Keratinocyte (primary cell): ENCODE measurements at regions not wholly inside any gene's neighbourhood (a gene's known extent, or its start where the extent isn't known, plus 50 kb on each side); places are given as distances from the start of the nearest gene placed in this dataset.

ENCODE experiments used
- DNase-seq: peaks from one replicate; pipeline ENCODE4 v3.0.0-alpha.2; 2011; ENCODE audit warnings: low read depth, missing footprints, low spot score
- FAIRE-seq: peaks from 2 replicates; lab custom pipeline; 2011; peaks lifted over from hg19 to GRCh38; lab: Jason Lieb, UNC
- H2AFZ ChIP-seq: 2 replicates; pipeline ENCODE4 v1.6.0; 2012; ENCODE audit warnings: low read length, control low read depth, inconsistent platforms; ENCODE audit not compliant: control insufficient read depth
- H3K27ac ChIP-seq: 2 replicates; pipeline ENCODE4 v1.5.1; 2011; ENCODE audit warnings: low read length; ENCODE audit not compliant: control insufficient read depth, insufficient read depth
- H3K27me3 ChIP-seq: 3 replicates; pipeline ENCODE4 v1.6.0; 2011; ENCODE audit warnings: low read length; ENCODE audit not compliant: control insufficient read depth, insufficient read depth; ENCODE audit errors: extremely low read depth
- H3K36me3 ChIP-seq, 2 experiments: 2 replicates in 1 of 2; 3 replicates in 1 of 2; pipeline ENCODE4 v1.5.1; 2011; ENCODE audit warnings: low read length in 2 of 2, mild to moderate bottlenecking in 1 of 2; ENCODE audit not compliant: control insufficient read depth in 2 of 2, insufficient read depth in 2 of 2; ENCODE audit errors: extremely low read depth in 1 of 2
- H3K4me1 ChIP-seq: 3 replicates; pipeline ENCODE4 v1.5.1; 2011; ENCODE audit warnings: low read length; ENCODE audit not compliant: control insufficient read depth, insufficient read depth; ENCODE audit errors: extremely low read depth
- H3K4me2 ChIP-seq: 3 replicates; pipeline ENCODE4 v1.6.0; 2011; ENCODE audit warnings: low read depth, low read length; ENCODE audit not compliant: control insufficient read depth, insufficient read depth; ENCODE audit errors: extremely low read depth
- H3K4me3 ChIP-seq, 3 experiments: fragments of 200-600 bp in 1 of 3; sonication (generic) in 1 of 3; 2 replicates in 2 of 3; 3 replicates in 1 of 3; pipeline ENCODE4 v1.5.1; 2011 to 2016; ENCODE audit warnings: low read length in 3 of 3, mild to moderate bottlenecking in 3 of 3, control low read depth in 2 of 3, inconsistent platforms in 1 of 3, low read depth in 1 of 3, mixed read lengths in 1 of 3, mixed run types in 1 of 3, moderate library complexity in 1 of 3; ENCODE audit not compliant: control insufficient read depth in 2 of 3, insufficient read depth in 2 of 3; ENCODE audit errors: extremely low read depth in 1 of 3
- H3K79me2 ChIP-seq: 2 replicates; pipeline ENCODE4 v1.6.0; 2012; ENCODE audit warnings: low read length; ENCODE audit not compliant: control insufficient read depth, insufficient read depth
- H3K9ac ChIP-seq: 3 replicates; pipeline ENCODE4 v1.6.0; 2011; ENCODE audit warnings: low read length; ENCODE audit not compliant: control insufficient read depth, insufficient read depth; ENCODE audit errors: extremely low read depth
- H3K9me1 ChIP-seq: 3 replicates; pipeline ENCODE4 v1.6.0; 2011; ENCODE audit warnings: low read length; ENCODE audit not compliant: control insufficient read depth, insufficient read depth; ENCODE audit errors: extremely low read depth
- H3K9me3 ChIP-seq: 2 replicates; pipeline ENCODE4 v1.5.1; 2012; ENCODE audit warnings: low read depth, low read length; ENCODE audit not compliant: control insufficient read depth
- H4K20me1 ChIP-seq: 3 replicates; pipeline ENCODE4 v1.6.0; 2011; ENCODE audit warnings: low read length; ENCODE audit not compliant: control insufficient read depth, insufficient read depth; ENCODE audit errors: extremely low read depth
- EZH2 ChIP-seq: IDR thresholded peaks from one replicate; pipeline ENCODE4 v1.6.1; 2012; ENCODE audit warnings: inconsistent platforms, mild to moderate bottlenecking, low read length, moderate library complexity
- dilution Hi-C: fragments of 300-500 bp; cut with MboI; formaldehyde crosslinking; loops from one replicate; pipeline ENCODE4 v1.7.0; 2020; ENCODE audit warnings: low sequenced_read_pairs; ENCODE audit not compliant: extremely low pct_ligation_motif_present
- TF ChIP-seq, protein P1 (sequence below), 3 experiments: IDR thresholded peaks in 1 of 3; conservative IDR thresholded peaks in 1 of 3; optimal IDR thresholded peaks in 1 of 3; 2 replicates in 2 of 3; 3 replicates in 1 of 3; pipeline versions ENCODE3 to v1.5.1; 2011; ENCODE audit warnings: low read length in 3 of 3, mild to moderate bottlenecking in 3 of 3, moderate library complexity in 2 of 3, control low read depth in 1 of 3, inconsistent platforms in 1 of 3; ENCODE audit not compliant: insufficient read depth in 2 of 3; ENCODE audit errors: extremely low read depth in 1 of 3

DNA sequence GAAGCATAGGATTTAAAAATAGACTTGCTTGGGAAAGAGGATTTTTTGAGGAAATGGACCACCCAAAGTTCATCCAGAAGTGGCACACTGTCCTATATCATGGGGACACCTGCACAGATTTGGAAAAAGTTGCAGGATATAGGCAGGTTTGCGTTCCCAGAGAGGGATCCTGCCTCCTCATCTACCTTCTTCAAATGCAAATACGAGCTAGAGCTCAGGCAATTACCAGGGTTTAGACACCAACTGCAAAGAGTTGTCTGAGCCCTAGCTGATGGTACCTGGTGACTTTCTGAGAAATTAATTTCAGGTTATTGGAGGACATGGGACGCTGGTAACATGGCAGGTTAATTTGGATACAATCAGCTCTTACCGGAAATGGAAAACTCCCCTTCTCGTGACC is 423.7 kb upstream of the MTPN start:
- no peak for TF ChIP-seq EZH2
- TF ChIP-seq, protein P1, sequence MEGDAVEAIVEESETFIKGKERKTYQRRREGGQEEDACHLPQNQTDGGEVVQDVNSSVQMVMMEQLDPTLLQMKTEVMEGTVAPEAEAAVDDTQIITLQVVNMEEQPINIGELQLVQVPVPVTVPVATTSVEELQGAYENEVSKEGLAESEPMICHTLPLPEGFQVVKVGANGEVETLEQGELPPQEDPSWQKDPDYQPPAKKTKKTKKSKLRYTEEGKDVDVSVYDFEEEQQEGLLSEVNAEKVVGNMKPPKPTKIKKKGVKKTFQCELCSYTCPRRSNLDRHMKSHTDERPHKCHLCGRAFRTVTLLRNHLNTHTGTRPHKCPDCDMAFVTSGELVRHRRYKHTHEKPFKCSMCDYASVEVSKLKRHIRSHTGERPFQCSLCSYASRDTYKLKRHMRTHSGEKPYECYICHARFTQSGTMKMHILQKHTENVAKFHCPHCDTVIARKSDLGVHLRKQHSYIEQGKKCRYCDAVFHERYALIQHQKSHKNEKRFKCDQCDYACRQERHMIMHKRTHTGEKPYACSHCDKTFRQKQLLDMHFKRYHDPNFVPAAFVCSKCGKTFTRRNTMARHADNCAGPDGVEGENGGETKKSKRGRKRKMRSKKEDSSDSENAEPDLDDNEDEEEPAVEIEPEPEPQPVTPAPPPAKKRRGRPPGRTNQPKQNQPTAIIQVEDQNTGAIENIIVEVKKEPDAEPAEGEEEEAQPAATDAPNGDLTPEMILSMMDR (optimal IDR thresholded peaks at IDR 0.05 in 1 of 3, IDR thresholded peaks at IDR 0.05 in 1 of 3, conservative IDR thresholded peaks at IDR 0.05 in 1 of 3; ENCODE audit: extremely low read depth in 1 of 3, insufficient read depth in 2 of 3, low read length in 3 of 3), result no peak

DNA sequence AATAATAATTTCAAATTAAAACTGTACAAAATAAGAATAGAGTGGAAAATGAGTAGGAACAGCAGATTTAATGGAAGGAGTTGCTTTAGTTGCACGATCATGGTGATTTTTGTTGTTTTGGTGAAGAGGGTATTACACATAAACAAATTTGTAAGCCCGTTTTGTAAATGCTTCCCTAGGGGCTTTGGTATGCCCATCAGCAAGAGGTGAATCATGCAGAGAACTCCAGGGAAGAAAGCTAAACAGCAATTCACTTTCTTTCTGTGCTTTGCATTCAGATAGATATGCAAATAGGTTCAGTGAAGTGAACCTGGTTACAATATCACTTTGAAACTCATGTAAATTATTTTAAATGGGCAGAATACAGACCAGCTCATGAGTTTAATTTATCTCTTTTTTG is 422.2 kb upstream of the MTPN start:
- Histone ChIP-seq H3K9ac (no peak overlapping the region), H3K36me3 (no peaks in the 10 kb centered on the region), H3K9me1 (no peaks in the 10 kb centered on the region), H3K4me2 (no peak overlapping the region), H3K4me1 (no peaks in the 10 kb centered on the region), H3K9me3 (no peaks in the 10 kb centered on the region), H3K79me2 (no peaks in the 10 kb centered on the region), H2AFZ (no peak overlapping the region), H3K4me3 (no peak overlapping the region), H3K27ac (no peak overlapping the region), H4K20me1 (no peaks in the 10 kb centered on the region), H3K27me3 (no peaks in the 10 kb centered on the region)
- TF ChIP-seq, protein P1 (optimal IDR thresholded peaks at IDR 0.05 in 1 of 3, IDR thresholded peaks at IDR 0.05 in 1 of 3, conservative IDR thresholded peaks at IDR 0.05 in 1 of 3; ENCODE audit: extremely low read depth in 1 of 3, insufficient read depth in 2 of 3, low read length in 3 of 3), result no peak
- no peak for TF ChIP-seq EZH2
- FAIRE-seq (no peak), DNase-seq (no peak)
- dilution Hi-C loops, result no loop called here

More for the DNA sequence above, 423.7 kb upstream of the MTPN start:
- H3K9me1 ChIP-seq, result no peaks in the 10 kb centered on the region
- H3K4me1 ChIP-seq, result no peaks in the 10 kb centered on the region
- H3K27me3 ChIP-seq, result no peaks in the 10 kb centered on the region
- FAIRE-seq (no peak), DNase-seq (no peak)
- no peaks in the 10 kb centered on the region for H3K79me2 ChIP-seq
- no peak overlapping the region for H3K9ac ChIP-seq
- no peak overlapping the region for H2AFZ ChIP-seq
- no peak overlapping the region for H3K4me2 ChIP-seq
- no peaks in the 10 kb centered on the region for H4K20me1 ChIP-seq
- no peak overlapping the region for H3K27ac ChIP-seq
- no peak overlapping the region for H3K4me3 ChIP-seq
- no peaks in the 10 kb centered on the region for H3K9me3 ChIP-seq
- dilution Hi-C loops, result no loop called here
- no peaks in the 10 kb centered on the region for H3K36me3 ChIP-seq
